Erythroblast (primary cell): ENCODE measurements at regions not wholly inside any gene's neighbourhood (a gene's known extent, or its start where the extent isn't known, plus 50 kb on each side); places are given as distances from the start of the nearest gene placed in this dataset.

Experiments used
- GATA1 ChIP-seq: IDR thresholded peaks from 2 replicates; pipeline ENCODE4 v1.6.1; 2011; ENCODE audit warnings: low read depth, mild to moderate bottlenecking, control low read depth, low read length, moderate library complexity
- POLR2A ChIP-seq: IDR thresholded peaks from 2 replicates; pipeline ENCODE4 v1.6.1; 2011; ENCODE audit warnings: mild to moderate bottlenecking, low read length

DNA sequence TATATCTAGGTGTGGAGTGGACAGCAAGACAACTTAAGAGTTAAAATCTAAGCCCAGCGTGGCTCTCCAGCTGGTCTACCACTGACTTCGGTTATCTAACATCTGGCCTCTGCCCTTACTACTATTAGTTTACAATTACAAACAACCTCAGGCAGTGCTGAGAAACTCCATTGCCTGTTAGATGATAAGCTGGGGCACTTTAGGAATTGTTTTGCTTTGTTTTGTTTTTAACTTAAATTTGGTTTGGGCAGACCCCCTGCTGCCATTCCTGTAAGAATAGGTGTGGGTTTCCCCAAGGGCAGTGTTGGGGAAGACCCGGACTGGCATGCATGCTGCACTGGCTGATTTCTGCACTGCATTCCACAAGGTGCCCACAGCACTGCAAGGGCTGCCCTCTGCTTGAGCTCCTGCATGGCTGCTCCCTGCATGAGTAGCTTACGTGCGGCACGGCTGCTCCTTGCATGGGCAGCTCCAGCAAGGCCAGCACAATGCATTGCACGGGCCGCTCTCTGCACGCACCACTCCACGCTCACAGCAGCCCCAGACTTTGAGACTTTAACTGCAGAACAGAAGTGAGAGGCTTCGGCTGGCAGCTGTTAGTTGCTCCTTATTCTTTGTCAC, 74.2 kb upstream of the SERTAD2 start:
- TF ChIP-seq POLR2A (no peak), GATA1 (no peak)
